Keratinocyte (primary cell): ENCODE measurements at regions not wholly inside any gene's neighbourhood (a gene's known extent, or its start where the extent isn't known, plus 50 kb on each side); places are given as distances from the start of the nearest gene placed in this dataset.

ENCODE experiments used
- CTCF ChIP-seq, 3 experiments: IDR thresholded peaks in 1 of 3; conservative IDR thresholded peaks in 1 of 3; optimal IDR thresholded peaks in 1 of 3; 2 replicates in 2 of 3; 3 replicates in 1 of 3; pipeline versions ENCODE3 to v1.5.1; 2011; ENCODE audit warnings: low read length in 3 of 3, mild to moderate bottlenecking in 3 of 3, moderate library complexity in 2 of 3, control low read depth in 1 of 3, inconsistent platforms in 1 of 3; ENCODE audit not compliant: insufficient read depth in 2 of 3; ENCODE audit errors: extremely low read depth in 1 of 3
- EZH2 ChIP-seq: IDR thresholded peaks from one replicate; pipeline ENCODE4 v1.6.1; 2012; ENCODE audit warnings: inconsistent platforms, mild to moderate bottlenecking, low read length, moderate library complexity

- TF ChIP-seq CTCF (optimal IDR thresholded peaks at IDR 0.05 in 1 of 3, IDR thresholded peaks at IDR 0.05 in 1 of 3, conservative IDR thresholded peaks at IDR 0.05 in 1 of 3; ENCODE audit: extremely low read depth in 1 of 3, insufficient read depth in 2 of 3, low read length in 3 of 3) (no peak), EZH2 (no peak)
These were observed 101.6 kb upstream of the PRR20G start for GRCh38 chr3:127389420-127389819.
